HG02678 (cell line): ENCODE measurements at regions not wholly inside any gene's neighbourhood (a gene's known extent, or its start where the extent isn't known, plus 50 kb on each side); places are given as distances from the start of the nearest gene placed in this dataset.

Experiments used
- ATAC-seq: cut with Tn5 transposase; IDR thresholded peaks from one replicate; pipeline ENCODE4 v1.9.1; 2021; ENCODE audit warnings: mild to moderate bottlenecking, moderate library complexity; ENCODE audit not compliant: unreplicated experiment

DNA sequence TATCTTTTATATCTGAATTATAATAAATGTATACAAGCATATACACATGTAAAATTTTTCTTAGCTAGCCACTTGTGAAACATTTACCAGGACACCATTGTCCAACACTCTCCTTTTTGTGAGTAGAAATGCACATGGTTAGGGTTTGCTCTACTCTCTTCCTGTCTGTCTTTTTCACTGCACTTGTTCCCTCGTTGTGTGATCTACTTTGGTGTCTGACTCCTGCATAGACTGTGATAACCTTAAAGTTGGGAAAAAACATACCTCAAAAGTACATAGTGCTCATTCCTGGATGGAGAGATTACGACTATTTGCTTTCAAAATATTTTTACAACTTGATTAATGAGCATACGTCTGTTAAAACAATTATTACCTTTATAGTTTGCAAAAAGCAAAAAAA, 294.1 kb upstream of the FLRT2 start:
- no peak for ATAC-seq

DNA sequence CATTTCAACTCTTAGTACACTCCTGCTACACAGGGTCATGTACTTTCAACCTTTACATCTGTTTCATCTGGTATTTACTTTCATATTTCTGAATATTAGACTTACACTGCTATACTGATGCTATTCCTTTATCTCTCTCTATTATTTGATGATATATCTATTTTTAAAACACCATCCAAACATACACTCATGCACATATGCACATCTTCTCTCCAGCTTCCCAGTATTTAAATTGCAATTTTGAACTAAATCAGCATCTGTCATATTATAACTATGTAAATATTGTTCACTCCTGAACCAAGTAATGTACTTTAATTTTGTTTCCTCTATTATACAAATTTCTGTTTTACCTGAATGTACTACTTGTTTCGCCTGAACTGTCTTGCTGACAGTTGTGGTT, 293.6 kb upstream of the FLRT2 start:
- ATAC-seq, result no peak

GRCh38 chr14:85239791-85240190, 290.2 kb upstream of the FLRT2 start:
- no peak for ATAC-seq

DNA sequence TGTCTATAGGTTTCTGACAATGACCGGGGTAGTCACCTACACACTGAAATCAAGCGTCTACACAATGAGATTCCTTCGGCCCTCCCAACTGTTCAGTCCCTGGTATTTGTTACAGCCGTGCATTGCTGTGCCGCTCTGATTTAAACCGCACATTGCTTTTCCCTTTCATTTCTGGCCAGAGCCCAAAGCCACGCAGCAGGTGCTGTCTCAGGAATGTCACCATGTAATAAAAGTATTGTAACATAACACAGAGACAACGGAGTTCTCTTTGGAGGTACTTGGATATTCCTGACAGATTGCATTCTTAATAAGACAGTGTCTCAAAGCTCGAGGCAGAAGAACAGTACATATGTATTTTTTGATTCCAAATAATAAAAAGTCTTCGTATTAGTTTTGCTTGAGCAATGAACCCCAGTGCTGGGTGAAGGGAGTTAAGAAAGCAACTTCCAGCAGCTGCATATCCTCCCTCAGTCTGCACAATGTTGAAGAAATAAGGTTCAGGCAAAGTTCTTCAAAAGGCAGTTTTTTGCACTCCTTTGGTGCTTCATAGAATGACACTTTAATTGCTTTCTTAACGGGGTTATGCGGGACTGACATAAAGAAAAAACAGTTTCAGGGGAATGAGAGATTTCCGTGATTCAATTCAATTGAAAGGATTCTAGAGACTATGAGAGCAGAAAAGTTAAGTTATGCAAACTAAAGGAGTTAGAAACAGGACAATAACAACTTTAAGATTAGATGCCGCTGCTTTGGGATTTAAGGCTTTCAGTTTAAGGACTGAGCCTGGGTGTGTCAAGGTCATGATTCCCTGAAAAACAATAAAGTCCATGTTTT, 288.7 kb upstream of the FLRT2 start:
- ATAC-seq, result no peak

- no peak for ATAC-seq
Observed at GRCh38 chr14:85242666-85243065, 287.3 kb upstream of the FLRT2 start.

DNA sequence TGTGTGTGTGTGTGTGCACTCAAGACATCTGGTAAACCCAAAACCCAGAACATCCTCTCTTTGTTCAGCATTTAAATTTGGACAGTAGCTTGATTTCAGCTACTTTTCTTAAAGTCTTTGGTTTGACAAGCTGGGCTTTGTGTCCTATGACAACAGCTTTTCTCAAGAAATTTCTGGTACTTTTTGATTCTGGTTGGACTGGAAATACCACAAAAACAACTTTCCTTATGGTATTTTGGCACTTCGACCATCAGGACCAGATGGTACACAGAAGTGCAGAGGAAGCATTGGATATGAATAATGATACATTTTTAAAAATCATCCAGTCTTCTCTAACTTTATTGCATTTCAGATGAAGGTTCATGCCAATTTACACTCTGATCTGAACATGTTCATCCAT, 286.6 kb upstream of the FLRT2 start:
- no peak for ATAC-seq

DNA sequence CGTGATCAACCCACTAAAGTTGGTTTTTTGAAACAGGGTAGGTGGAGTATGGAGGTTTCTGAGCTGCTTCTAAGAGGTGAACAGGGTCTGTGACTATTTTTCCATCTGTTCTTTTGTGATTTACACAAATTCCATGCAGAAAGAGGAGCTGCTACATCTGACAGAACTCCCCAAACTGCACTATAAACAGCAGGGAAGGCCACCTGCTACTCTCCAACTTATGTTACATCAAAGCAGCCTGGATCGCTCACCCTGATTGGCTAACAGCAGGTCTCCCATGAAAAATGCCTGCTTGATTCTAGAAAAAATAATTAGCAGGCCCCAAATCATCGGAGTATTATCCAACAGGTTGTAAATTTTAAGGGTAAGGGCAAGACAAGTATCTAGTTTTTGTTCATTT, 282.9 kb upstream of the FLRT2 start:
- no peak for ATAC-seq

DNA sequence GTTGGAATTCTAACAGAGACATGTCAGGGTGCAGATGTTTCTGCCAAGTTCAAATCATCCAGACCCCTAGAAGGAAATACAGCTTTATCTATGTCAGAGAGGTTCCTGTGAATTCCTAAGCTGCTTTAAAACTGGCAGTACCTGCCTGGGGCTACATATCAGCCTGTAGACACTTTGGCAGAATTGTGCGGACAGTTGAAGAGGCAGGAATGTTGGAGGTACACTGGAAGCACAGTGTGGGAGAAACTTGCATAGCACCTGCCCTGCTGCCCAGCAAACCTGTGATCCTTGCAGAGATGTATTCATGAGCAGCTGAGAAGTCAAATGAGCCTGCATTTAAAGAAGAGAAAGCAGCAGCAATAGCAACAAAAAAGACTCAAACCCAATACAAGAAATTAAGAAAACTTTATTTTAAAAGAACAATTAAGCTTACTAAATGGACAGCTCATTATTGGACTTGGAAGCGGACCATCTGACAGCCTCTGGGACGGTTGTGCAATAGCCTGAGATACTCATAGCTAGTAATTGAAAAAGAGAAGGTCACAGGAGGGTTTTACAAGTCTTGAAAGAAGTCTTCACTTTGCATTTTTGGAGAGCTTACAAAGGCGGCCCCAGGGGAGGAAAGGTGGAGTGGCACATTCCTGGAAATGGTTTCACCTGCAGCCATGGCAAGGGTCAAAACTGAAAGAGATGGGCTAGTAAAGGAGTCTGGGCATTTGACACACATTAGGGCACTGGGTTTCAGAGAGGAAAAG, 280.9 kb upstream of the FLRT2 start:
- ATAC-seq, result no peak

DNA sequence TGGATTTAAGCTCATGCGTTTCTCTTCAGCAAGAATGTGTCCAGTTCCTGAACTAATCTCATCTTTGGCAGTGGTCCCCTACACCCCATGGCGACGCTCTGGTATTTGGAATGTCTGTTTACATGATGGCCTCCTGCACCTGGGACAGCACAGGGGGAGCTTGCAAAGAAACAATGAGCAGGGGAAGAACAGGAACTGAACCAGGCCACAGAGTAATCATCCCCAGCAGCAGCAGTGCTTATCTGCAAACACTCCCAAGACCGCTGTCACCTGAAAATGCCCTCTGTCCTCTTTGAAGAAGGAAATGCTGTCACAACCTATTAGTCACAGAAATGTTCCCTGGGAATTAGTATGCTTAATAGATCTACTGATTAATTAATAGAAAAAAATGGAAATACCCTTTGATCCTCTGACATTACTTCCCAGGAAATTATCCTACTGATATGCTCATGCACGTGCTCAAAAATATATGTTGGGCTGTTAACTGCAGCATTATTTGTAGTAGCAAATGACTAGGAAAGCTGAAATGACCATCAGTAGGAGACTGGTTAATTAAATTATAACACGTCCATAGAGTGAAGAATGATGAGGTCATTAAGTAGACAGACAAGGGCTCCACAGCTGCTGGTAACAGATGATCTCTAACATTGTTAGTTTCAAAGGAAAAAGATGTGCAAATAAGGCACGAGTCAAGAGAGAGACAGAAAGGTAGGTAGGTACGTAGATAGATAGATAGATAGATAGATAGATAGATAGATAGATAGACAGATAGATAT, 279.3 kb upstream of the FLRT2 start:
- no peak for ATAC-seq

DNA sequence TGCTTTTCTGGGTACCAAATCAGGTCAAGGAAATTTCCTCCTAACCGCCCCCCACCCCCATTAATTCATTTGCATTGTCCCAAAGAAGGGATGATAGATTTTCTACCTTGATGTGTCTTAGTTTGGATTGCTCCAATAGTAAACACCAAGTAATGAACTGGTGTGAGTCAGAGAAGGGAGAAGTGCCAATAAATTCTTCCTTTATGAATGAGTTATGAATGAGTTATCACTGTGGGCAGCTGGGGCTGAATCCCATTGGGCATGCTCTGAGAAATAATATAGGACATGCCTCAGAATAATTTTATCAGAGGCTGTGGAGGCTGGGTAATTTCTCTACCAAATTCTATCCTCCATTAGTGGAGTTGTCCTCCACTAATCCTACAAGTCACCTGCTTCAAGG, 277.9 kb upstream of the FLRT2 start:
- ATAC-seq, result no peak

GRCh38 chr14:85254711-85255110, 275.2 kb upstream of the FLRT2 start:
- no peak for ATAC-seq

GRCh38 chr14:85257287-85257686, 272.7 kb upstream of the FLRT2 start:
- no peak for ATAC-seq

- no peak for ATAC-seq
Observed at GRCh38 chr14:85263916-85264675, 265.8 kb upstream of the FLRT2 start.

- no peak for ATAC-seq
Observed at GRCh38 chr14:85273099-85273677, 256.8 kb upstream of the FLRT2 start.

DNA sequence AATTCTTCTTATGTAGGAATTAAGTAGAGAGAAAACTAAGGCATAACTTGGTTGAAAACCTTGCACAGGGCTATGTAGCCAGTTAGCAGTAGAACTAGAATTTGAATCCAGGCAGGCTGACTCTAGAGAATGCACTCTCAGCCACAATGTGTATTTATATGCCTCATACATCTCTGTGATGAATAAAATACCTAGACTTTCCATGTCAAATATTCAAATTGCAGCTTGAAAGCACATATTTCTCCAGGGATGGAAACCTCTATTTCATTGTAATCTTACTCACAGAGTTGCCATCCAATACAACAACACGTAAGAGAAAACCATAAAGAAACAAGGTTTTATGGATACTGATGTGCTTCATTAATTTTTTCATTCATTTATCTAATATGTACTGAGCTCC, 256.0 kb upstream of the FLRT2 start:
- ATAC-seq, result no peak

- ATAC-seq, result no peak
Observed at GRCh38 chr14:85276161-85276978, 253.6 kb upstream of the FLRT2 start.

DNA sequence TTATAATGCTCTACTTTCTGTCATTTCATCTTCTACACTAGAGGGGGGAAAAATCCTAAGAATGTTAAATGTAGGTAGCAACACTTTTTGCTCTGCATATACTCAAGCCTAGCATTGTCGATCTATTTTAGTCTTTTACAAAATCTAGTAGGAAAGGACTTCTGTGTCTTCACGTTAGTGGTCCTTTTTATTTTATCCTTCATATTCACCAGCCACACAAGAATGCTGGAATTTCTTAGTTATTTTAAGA, 253.0 kb upstream of the FLRT2 start:
- no peak for ATAC-seq

GRCh38 chr14:85279407-85279806, 250.5 kb upstream of the FLRT2 start:
- ATAC-seq, result no peak

GRCh38 chr14:85280074-85280473, 249.9 kb upstream of the FLRT2 start:
- no peak for ATAC-seq

DNA sequence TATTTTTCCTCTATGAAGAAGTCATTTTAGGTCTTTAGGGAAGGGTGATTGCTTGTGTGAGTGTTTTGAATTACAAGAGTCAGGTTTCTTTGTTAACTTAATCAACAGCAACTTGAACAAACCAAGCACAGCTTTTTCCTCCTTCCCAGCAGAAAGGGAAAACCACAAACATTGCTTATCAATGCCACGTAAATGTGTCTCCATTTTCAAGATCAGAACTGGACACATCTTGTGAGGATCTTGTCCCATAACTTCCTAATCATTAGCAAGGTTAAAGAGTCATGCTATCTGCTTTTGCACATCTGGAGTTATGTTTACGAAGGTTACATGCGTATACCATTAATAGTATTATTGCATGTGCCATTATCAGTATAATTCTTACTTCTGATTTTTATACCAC, 248.0 kb upstream of the FLRT2 start:
- no peak for ATAC-seq
